ENCODE measurements at regions not wholly inside any gene's neighbourhood (a gene's known extent, or its start where the extent isn't known, plus 50 kb on each side); places are given as distances from the start of the nearest gene placed in this dataset.
"Not testable (repeated sequence)": the region's sequence is repeated elsewhere in the genome, so short reads cannot be mapped to it uniquely, and the experiment has no call there.

DNA sequence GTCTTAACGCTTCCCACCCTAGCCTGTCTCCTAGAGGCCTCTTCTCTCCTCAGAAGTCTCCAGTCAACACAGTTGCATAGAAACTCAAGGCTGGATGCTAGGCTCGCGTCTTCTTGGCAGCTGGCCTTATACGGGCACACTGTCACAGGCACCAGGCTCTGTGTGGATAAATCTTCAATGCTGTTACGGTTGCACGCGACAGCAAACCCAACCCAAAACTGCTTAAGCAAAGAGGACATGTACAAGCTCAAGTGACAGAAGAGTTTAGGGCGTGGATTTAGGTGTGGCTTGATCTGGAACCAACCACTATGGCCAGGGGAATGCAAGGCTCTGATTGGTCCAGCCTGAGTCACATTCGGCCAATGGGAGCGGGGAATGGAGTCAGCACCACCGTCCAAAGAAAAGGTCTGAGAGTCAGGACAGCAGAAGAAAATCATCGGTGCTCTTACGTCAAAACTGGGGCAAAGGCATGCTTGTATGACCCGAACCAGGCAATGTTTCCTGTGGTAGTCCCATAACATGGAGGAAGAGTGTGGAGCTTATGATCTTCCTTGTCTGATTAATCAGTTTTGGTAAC, 65.1 kb upstream of the ZNG1B start:
- TF ChIP-seq CEBPB (IDR thresholded peaks at IDR 0.05; ENCODE audit: low read depth, low read length); BACH1 (IDR thresholded peaks at IDR 0.05; ENCODE audit: low read length); CTCF (IDR thresholded peaks at IDR 0.05; ENCODE audit: control extremely low read depth in 1 of 3, insufficient read depth in 1 of 3, low read depth in 1 of 3, low read length in 3 of 3): not testable (repeated sequence)
